ENCODE measurements at regions not wholly inside any gene's neighbourhood (a gene's known extent, or its start where the extent isn't known, plus 50 kb on each side); places are given as distances from the start of the nearest gene placed in this dataset.
"Not testable (repeated sequence)": the region's sequence is repeated elsewhere in the genome, so short reads cannot be mapped to it uniquely, and the experiment has no call there.

- Mint-ChIP-seq H3K27me3 (no peaks in the 10 kb centered on the region), H3K27ac (no peak overlapping the region), H3K4me3 (no peak overlapping the region), H3K36me3 (ENCODE audit: low read depth) (no peaks in the 10 kb centered on the region), H3K9me3 (no peaks in the 10 kb centered on the region), H3K4me1 (no peaks in the 10 kb centered on the region)
- no peak for DNase-seq
- CTCF ChIA-PET = no interaction called here
- POLR2A ChIA-PET = no interaction called here
These were observed 86.8 kb upstream of the CACNA2D1 start for GRCh38 chr7:82530361-82530760.

GRCh38 chr7:82528577-82529310, 85.2 kb upstream of the CACNA2D1 start:
- no peaks in the 10 kb centered on the region for H3K27me3 Mint-ChIP-seq
- H3K4me3 Mint-ChIP-seq = no peak overlapping the region
- no peaks in the 10 kb centered on the region for H3K9me3 Mint-ChIP-seq
- ChIA-PET POLR2A (no interaction called here), CTCF (no interaction called here)
- DNase-seq = no peak
- H3K4me1 Mint-ChIP-seq = no peaks in the 10 kb centered on the region
- no peaks in the 10 kb centered on the region for H3K36me3 Mint-ChIP-seq (ENCODE audit: low read depth)
- H3K27ac Mint-ChIP-seq = no peak overlapping the region

GRCh38 chr7:82527851-82528250, 84.3 kb upstream of the CACNA2D1 start:
- H3K4me3 Mint-ChIP-seq = no peak overlapping the region
- POLR2A ChIA-PET = no interaction called here
- no peaks in the 10 kb centered on the region for H3K27me3 Mint-ChIP-seq
- CTCF ChIA-PET = no interaction called here
- H3K27ac Mint-ChIP-seq = no peak overlapping the region
- no peak for DNase-seq
- no peaks in the 10 kb centered on the region for H3K36me3 Mint-ChIP-seq (ENCODE audit: low read depth)
- H3K4me1 Mint-ChIP-seq = no peaks in the 10 kb centered on the region
- no peaks in the 10 kb centered on the region for H3K9me3 Mint-ChIP-seq

- H3K4me3 Mint-ChIP-seq = no peak overlapping the region
- H3K27me3 Mint-ChIP-seq = no peaks in the 10 kb centered on the region
- no peak overlapping the region for H3K27ac Mint-ChIP-seq
- no peaks in the 10 kb centered on the region for H3K36me3 Mint-ChIP-seq (ENCODE audit: low read depth)
- ChIA-PET POLR2A (no interaction called here), CTCF (no interaction called here)
- H3K4me1 Mint-ChIP-seq = no peaks in the 10 kb centered on the region
- no peaks in the 10 kb centered on the region for H3K9me3 Mint-ChIP-seq
- no peak for DNase-seq
These were observed 78.4 kb upstream of the CACNA2D1 start for GRCh38 chr7:82521906-82522445.

- POLR2A ChIA-PET = no interaction called here
- CTCF ChIA-PET = no interaction called here
- H3K27me3 Mint-ChIP-seq = no peaks in the 10 kb centered on the region
- H3K4me3 Mint-ChIP-seq = no peak overlapping the region
- no peaks in the 10 kb centered on the region for H3K9me3 Mint-ChIP-seq
- DNase-seq = no peak
- no peaks in the 10 kb centered on the region for H3K4me1 Mint-ChIP-seq
- no peak overlapping the region for H3K27ac Mint-ChIP-seq
- no peaks in the 10 kb centered on the region for H3K36me3 Mint-ChIP-seq (ENCODE audit: low read depth)
These were observed 73.5 kb upstream of the CACNA2D1 start for GRCh38 chr7:82517050-82517449.

- POLR2A ChIA-PET = no interaction called here
- CTCF ChIA-PET = no interaction called here
- Mint-ChIP-seq H3K36me3 (ENCODE audit: low read depth) (no peaks in the 10 kb centered on the region), H3K27ac (no peak overlapping the region), H3K4me1 (no peaks in the 10 kb centered on the region), H3K9me3 (peaks cover 1% of the 10 kb centered on the region), H3K4me3 (no peak overlapping the region), H3K27me3 (peaks cover 2% of the 10 kb centered on the region)
- no peak for DNase-seq
These were observed 68.0 kb upstream of the CACNA2D1 start for GRCh38 chr7:82511542-82511941.

- H3K27me3 Mint-ChIP-seq = peaks cover 2% of the 10 kb centered on the region
- H3K36me3 Mint-ChIP-seq (ENCODE audit: low read depth) = no peaks in the 10 kb centered on the region
- POLR2A ChIA-PET = no interaction called here
- CTCF ChIA-PET = no interaction called here
- no peak overlapping the region for H3K4me3 Mint-ChIP-seq
- H3K27ac Mint-ChIP-seq = no peak overlapping the region
- no peaks in the 10 kb centered on the region for H3K4me1 Mint-ChIP-seq
- no peak for DNase-seq
- peaks cover 2% of the 10 kb centered on the region for H3K9me3 Mint-ChIP-seq
These were observed 64.5 kb upstream of the CACNA2D1 start for GRCh38 chr7:82507976-82508677.

GRCh38 chr7:82507365-82507975, 63.9 kb upstream of the CACNA2D1 start:
- Mint-ChIP-seq H3K27me3 (peaks cover 2% of the 10 kb centered on the region), H3K9me3 (peaks cover 2% of the 10 kb centered on the region), H3K27ac (no peak overlapping the region), H3K36me3 (ENCODE audit: low read depth) (no peaks in the 10 kb centered on the region), H3K4me1 (no peaks in the 10 kb centered on the region), H3K4me3 (no peak overlapping the region)
- ChIA-PET POLR2A (no interaction called here), CTCF (no interaction called here)
- DNase-seq = no peak

GRCh38 chr7:82506702-82507101, 63.1 kb upstream of the CACNA2D1 start:
- CTCF ChIA-PET = no interaction called here
- H3K27ac Mint-ChIP-seq = no peak overlapping the region
- peaks cover 4% of the 10 kb centered on the region for H3K9me3 Mint-ChIP-seq
- no peak for DNase-seq
- H3K4me3 Mint-ChIP-seq = no peak overlapping the region
- no peaks in the 10 kb centered on the region for H3K4me1 Mint-ChIP-seq
- H3K36me3 Mint-ChIP-seq (ENCODE audit: low read depth) = no peaks in the 10 kb centered on the region
- peaks cover 2% of the 10 kb centered on the region for H3K27me3 Mint-ChIP-seq
- POLR2A ChIA-PET = no interaction called here

GRCh38 chr7:82506208-82506607, 62.6 kb upstream of the CACNA2D1 start:
- H3K36me3 Mint-ChIP-seq (ENCODE audit: low read depth) = no peaks in the 10 kb centered on the region
- H3K27me3 Mint-ChIP-seq = peaks cover 2% of the 10 kb centered on the region
- peaks cover 7% of the 10 kb centered on the region for H3K9me3 Mint-ChIP-seq
- ChIA-PET CTCF (no interaction called here), POLR2A (no interaction called here)
- no peak for DNase-seq
- H3K4me3 Mint-ChIP-seq = no peak overlapping the region
- H3K4me1 Mint-ChIP-seq = no peaks in the 10 kb centered on the region
- no peak overlapping the region for H3K27ac Mint-ChIP-seq

- no peak overlapping the region for H3K27ac Mint-ChIP-seq
- no peaks in the 10 kb centered on the region for H3K4me1 Mint-ChIP-seq
- H3K36me3 Mint-ChIP-seq (ENCODE audit: low read depth) = no peaks in the 10 kb centered on the region
- peaks cover 9% of the 10 kb centered on the region for H3K9me3 Mint-ChIP-seq
- DNase-seq = no peak
- ChIA-PET CTCF (no interaction called here), POLR2A (no interaction called here)
- no peaks in the 10 kb centered on the region for H3K27me3 Mint-ChIP-seq
- H3K4me3 Mint-ChIP-seq = no peak overlapping the region
These were observed 57.8 kb upstream of the CACNA2D1 start for GRCh38 chr7:82501346-82501745.

GRCh38 chr7:82499546-82499945, 56.0 kb upstream of the CACNA2D1 start:
- H3K4me1 Mint-ChIP-seq; H3K27ac Mint-ChIP-seq; H3K4me3 Mint-ChIP-seq; H3K36me3 Mint-ChIP-seq (ENCODE audit: low read depth); DNase-seq; CTCF ChIA-PET; H3K27me3 Mint-ChIP-seq; POLR2A ChIA-PET; H3K9me3 Mint-ChIP-seq: not testable (repeated sequence)

- no peak overlapping the region for H3K4me3 Mint-ChIP-seq
- H3K27ac Mint-ChIP-seq = no peak overlapping the region
- no peaks in the 10 kb centered on the region for H3K4me1 Mint-ChIP-seq
- DNase-seq = no peak
- ChIA-PET CTCF (no interaction called here), POLR2A (no interaction called here)
- no peaks in the 10 kb centered on the region for H3K9me3 Mint-ChIP-seq
- no peaks in the 10 kb centered on the region for H3K27me3 Mint-ChIP-seq
- no peaks in the 10 kb centered on the region for H3K36me3 Mint-ChIP-seq (ENCODE audit: low read depth)
These were observed 50.8 kb upstream of the CACNA2D1 start for GRCh38 chr7:82494420-82494819.
